Breast epithelium (tissue), 3 donors: ENCODE measurements at regions not wholly inside any gene's neighbourhood (a gene's known extent, or its start where the extent isn't known, plus 50 kb on each side); places are given as distances from the start of the nearest gene placed in this dataset.

Experiments used
- POLR2A ChIP-seq: fragments of 450-650 bp; IDR thresholded peaks from one replicate; pipeline ENCODE4 v1.6.1; 2016; ENCODE audit warnings: antibody characterized with exemption, mild to moderate bottlenecking, moderate library complexity
- POLR2AphosphoS5 ChIP-seq, 3 donors: sonication (generic); formaldehyde crosslinking; IDR thresholded peaks; one replicate each; pipeline ENCODE4 v1.6.1; 2017; ENCODE audit warnings: antibody characterized with exemption in 3 of 3
- TF ChIP-seq, protein P1 (sequence below), 3 donors: fragments of 450-650 bp; IDR thresholded peaks; one replicate each; pipeline ENCODE4 v1.5.1; 2016 to 2017; ENCODE audit warnings: antibody characterized with exemption in 3 of 3, mild to moderate bottlenecking in 3 of 3, moderate library complexity in 3 of 3

- TF ChIP-seq, protein P1, sequence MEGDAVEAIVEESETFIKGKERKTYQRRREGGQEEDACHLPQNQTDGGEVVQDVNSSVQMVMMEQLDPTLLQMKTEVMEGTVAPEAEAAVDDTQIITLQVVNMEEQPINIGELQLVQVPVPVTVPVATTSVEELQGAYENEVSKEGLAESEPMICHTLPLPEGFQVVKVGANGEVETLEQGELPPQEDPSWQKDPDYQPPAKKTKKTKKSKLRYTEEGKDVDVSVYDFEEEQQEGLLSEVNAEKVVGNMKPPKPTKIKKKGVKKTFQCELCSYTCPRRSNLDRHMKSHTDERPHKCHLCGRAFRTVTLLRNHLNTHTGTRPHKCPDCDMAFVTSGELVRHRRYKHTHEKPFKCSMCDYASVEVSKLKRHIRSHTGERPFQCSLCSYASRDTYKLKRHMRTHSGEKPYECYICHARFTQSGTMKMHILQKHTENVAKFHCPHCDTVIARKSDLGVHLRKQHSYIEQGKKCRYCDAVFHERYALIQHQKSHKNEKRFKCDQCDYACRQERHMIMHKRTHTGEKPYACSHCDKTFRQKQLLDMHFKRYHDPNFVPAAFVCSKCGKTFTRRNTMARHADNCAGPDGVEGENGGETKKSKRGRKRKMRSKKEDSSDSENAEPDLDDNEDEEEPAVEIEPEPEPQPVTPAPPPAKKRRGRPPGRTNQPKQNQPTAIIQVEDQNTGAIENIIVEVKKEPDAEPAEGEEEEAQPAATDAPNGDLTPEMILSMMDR (IDR thresholded peaks at IDR 0.05): no peak
- no peak for TF ChIP-seq POLR2A
- TF ChIP-seq POLR2AphosphoS5 (IDR thresholded peaks at IDR 0.05): no peak
Measured at GRCh38 chr9:34810187-34810524, 100.2 kb upstream of the CCL21 start.
